H1 (cell line): ENCODE measurements at regions not wholly inside any gene's neighbourhood (a gene's known extent, or its start where the extent isn't known, plus 50 kb on each side); places are given as distances from the start of the nearest gene placed in this dataset.

Experiments used
- ASH2L ChIP-seq: fragments of 200-600, 300-600 bp; sonication (generic); IDR thresholded peaks from one replicate; pipeline ENCODE4 v1.7.1; 2017; ENCODE audit warnings: low read length
- POLR2A ChIP-seq, 2 experiments: IDR thresholded peaks; 1 replicate in 1 of 2; 2 replicates in 1 of 2; pipeline ENCODE4 v1.6.1; 2011; ENCODE audit warnings: low read depth in 2 of 2, low read length in 2 of 2, mild to moderate bottlenecking in 2 of 2; ENCODE audit errors: control extremely low read depth in 1 of 2

GRCh38 chr14:43168371-43168925, 1338.6 kb downstream of the FSCB start (continued):
- TF ChIP-seq ASH2L (no peak), POLR2A (IDR thresholded peaks at IDR 0.05; ENCODE audit: control extremely low read depth in 1 of 2, low read depth in 2 of 2, low read length in 2 of 2) (no peak)
- TF ChIP-seq, all 59 proteins: peak for 0
